ENCODE measurements at regions not wholly inside any gene's neighbourhood (a gene's known extent, or its start where the extent isn't known, plus 50 kb on each side); places are given as distances from the start of the nearest gene placed in this dataset.

DNA sequence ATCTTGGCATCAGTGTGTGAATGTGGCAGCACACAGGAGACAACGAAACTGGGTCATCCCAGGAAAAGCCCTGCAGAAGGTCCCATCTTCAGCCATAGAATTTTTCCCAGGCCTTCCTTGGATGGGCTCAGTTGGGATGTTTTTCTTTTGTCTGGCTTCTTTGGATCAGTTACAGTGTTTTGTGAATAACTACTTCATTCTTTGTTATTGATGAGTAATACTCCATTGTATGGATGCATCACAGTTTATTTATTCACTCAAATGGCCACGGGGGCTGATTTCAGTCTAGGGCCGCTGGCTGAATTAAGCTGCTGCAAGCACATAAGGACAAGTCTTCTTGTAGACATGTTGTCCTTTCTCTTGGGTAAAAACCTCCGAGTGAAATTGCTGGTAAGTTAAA is 81.3 kb upstream of the CD93 start:
- no peak for DNase-seq (ENCODE audit: low spot score)

DNA sequence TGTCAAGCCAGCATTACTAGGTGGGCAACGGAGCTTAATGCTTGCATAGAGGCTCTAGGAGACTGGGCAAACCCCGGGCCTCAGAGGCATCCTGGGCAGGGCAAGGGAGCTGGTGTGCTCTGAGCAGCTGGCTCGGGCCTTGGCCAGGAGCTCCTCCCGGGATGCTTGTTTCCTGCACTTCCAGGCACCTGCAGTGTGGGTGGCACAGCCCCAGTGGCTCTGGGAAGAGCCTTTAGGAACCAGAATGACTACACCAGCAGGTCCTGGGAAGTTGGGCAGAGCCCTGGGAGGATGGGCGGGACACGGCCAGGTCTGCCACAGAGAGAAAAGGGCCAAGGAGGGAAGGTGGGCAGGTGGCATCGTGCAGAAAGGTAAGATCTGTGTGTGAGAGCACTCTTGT is 80.4 kb upstream of the CD93 start:
- no peak for DNase-seq (ENCODE audit: low spot score)

DNA sequence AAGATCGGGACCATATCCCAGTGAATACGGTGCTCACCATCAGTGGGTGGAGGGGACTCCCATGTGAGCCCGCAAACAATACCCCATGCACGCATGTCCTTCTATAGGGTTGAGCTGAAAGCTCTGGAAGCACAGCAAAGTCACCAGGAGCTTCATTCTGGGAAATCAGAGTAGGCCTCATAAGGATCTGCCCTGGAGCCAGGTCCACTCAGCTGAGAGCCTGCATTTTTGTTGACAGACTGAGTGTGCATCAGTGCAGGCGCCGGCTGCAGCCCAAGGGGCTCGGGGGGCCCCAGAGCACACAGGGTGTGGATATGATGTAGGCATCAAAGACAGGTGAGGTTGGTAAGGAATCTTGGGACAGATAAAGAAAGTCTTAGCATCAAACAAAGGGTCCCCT is 79.8 kb upstream of the CD93 start:
- DNase-seq (ENCODE audit: low spot score), result no peak

DNA sequence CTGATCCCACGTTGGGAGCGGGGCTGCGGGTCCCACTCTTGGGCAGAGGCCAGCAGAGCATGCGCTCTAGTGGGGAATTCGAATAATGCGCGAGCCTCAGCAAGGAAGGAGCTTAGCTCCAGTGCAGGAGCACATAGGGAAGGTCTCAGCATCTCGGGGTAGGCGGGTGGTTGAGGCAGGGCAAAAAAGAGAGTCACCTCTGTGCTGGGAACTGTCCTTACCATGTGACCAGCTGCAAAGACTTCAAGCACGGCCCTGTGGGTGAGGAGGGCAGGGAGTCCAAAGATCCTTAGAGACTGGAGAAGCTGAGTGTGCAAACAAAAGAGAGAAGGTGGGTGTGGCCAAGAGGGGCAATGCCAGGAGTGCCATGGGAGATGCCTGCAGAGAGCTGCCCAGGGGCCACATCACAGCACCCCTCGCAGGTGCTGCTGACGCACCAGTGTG is 79.2 kb upstream of the CD93 start:
- no peak for DNase-seq (ENCODE audit: low spot score)

DNA sequence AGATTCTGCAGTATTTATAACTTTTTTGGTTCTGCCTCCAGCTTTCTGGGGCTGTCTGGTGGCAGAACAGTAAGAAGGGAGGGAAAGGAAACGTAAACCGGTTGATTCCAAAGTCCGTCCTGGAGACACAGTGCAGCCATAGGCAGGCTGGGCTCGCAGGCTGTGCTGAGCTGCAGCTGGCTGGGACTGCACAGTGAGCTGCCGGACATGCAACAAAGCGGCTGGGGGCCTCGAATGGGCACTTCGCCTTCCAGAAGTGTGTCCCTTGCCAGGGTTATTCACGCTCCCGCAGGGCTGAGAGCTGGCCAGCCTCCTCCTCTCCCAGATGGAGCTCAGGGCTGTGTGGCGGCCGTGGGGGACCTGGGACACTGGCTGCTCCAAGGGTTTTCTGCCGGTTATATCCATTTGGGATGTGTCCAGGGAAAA is 78.1 kb upstream of the CD93 start:
- no peak for DNase-seq (ENCODE audit: low spot score)

DNA sequence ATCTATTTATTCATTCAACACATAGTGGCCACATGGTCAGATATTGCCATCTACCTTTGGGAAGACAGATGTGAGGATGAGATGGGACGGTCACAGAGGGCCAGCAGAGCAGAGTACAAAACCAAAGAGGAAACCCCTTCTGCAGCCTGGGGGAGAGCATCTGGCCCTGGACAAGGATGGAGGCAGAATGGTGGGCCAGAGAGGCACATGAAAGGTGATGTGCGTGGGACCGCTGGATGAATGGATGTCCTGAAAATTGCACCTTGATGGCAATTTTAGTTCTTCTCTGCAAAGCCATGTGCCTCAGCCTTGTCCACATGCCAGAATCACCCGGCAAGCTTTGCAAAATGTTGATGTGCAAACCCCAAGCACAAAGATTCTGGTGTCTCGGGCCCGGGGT is 77.4 kb upstream of the CD93 start:
- DNase-seq (ENCODE audit: low spot score), result no peak

DNA sequence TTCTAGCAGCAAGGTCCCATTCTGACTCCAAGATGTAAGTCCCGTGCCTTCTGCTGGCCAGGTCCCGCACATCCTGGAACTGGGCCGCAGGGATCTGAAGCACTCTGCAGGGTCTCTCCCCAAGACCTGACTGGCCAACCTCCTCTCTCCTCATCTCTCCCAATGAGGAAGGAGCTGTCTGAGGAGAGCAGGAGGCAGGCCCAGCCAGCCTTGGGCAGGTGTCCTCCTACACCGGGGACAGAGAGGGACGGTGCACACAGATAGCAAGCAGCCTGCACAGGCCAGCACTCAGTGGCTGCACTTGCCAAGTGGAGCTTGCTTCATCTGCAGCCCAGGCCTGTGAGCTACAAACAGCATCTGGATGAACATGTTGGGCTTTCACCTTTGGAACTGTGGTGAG is 76.8 kb upstream of the CD93 start:
- no peak for DNase-seq (ENCODE audit: low spot score)

DNA sequence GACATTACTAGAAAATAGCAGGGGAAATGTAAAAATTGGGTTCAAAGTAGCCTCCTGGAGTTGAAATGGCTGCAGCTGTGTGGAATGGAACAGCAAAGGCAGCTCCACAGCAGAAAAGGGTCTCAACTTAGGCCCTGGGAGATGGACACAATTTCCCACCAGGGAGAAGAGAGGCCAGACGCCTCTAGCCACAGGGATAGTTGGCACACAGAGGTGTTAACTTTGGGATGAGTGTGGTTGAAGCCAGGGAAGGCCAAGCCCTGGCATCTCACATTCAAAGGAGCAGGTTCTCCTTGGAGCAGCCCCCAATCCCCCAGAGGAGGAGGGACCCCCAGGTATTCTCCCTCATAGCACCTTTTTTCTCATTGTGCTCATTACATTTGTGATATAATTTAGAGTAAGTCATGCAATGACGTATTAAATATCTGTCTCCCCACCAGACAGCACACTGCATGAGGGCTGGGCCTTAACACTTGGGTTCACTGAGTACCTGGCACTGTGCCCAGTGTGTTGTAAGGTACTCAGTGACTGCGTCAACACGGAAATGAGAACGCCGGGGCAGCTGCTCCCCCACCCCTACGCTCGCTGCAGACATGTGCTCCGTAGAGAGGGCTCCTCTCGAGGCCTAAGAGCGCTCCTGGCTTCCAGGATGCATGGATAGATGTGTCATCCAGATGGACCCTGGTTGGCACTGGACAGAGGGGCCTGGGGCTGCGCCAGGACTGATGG is 76.0 kb upstream of the CD93 start:
- no peak for DNase-seq (ENCODE audit: low spot score)

DNA sequence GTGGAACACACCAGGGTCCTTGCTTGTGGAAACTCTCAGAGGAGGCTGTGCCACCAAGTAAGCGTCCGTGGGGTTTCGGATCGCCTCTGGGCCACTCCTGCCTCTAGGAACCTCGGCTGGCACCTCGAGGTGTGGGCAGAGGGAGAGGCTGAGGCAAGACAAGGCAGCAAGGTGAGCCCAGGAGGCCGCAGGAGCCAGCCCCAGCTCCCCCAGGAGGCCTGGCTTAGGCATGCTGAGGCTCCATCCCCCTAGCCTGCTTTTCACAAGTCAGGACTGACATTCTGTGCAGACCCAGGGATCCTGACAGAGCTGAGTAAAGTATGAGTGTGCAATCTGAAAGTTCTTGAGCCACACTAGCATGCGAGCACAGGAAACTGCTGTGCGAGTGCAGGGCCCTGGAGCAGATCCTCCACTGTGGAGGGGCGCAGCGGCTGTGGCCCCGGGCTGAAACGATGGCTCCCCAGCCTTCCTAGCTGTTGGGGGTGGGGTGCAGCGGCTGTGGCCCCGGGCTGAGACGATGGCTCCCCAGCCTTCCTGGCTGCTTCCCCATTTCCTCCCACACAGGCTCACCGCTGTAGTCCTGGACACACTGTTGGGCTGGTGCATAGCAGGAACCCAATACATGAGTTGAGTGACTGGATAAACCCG is 75.2 kb upstream of the CD93 start:
- DNase-seq (ENCODE audit: low spot score), result peak; percentile 41

DNA sequence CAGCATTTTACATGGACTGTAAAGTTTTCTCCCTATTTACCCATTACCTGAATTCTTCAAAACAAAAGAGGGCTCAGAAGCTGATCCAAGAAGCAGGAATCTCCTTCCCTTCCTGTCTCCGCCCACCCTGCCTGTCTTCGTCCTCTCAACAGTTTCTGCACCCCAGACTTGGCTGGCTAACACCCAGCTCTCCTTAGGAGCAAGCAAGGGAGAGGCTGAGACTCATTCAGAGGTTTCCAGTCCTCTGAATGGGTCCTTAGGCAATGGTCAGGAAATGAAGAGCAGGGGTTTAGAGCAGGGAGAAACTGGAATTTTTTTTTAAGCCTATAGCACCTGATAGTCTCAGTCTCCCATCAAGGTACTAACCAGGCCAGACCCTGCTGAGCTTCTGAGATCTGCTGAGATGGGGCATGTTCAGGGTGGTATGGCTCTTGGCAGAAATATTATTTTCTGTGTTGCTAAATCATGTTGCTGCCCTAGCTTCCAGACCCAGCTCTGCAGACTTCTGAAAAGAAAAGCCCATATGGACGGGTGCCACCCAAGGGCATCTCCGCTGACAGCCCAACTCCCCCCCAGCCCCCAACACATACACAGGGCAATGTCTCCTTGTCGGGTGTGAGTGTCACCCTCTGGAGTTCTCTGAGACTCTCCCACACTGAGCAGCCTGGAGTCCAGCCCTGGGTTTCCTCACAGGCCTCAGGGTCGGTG is 74.6 kb upstream of the CD93 start:
- no peak for DNase-seq (ENCODE audit: low spot score)

DNA sequence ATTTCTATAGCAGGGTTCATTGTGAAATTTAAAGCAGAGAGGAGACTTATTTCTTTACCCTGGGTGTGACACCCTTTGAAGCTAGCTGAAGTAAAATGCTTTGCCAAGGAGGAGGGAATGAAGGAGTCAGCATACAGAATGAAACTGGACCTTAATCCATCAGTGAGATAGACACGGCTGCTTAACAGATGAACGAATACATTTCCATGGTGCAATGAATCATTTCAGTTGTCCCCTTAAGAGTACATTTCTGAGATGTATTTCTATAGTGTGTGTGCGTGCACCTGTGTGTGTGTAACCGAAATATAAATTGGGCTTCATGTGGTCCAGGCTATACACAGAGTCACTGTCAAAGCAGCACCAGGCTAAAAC is 73.8 kb upstream of the CD93 start:
- DNase-seq (ENCODE audit: low spot score), result no peak

DNA sequence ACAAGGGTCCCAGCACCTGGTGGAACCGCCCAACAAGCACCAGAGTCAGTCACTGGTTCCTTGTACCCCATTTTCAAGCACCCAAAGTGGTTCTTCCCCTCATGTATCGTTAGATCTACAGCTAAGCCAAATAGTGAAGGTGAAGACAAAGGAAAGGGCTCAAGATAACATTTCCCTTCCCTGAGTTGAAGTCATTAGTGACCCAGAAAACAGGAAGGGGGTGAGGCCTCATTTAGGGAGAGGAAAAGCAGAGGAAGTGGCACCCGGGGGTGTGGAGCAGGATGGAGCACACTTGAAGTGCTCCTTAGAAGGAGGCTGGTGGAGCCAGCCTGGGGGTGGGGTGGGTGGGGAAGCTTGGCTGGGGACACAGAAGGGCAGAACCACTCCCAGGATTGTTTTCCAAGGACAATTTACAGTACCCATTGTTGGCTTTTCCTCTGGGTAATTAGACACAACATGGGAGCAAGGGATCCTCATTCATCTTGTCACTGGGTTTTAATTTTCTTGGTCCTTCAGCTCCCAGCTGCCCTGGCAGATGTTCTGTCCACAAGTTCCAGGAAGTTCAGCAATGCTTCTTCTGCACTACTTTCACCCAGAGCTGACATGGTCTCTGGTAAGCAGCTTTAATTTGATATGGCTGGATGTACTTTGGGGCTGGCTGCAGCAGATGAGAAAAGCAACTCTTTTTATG is 73.3 kb upstream of the CD93 start:
- no peak for DNase-seq (ENCODE audit: low spot score)

DNA sequence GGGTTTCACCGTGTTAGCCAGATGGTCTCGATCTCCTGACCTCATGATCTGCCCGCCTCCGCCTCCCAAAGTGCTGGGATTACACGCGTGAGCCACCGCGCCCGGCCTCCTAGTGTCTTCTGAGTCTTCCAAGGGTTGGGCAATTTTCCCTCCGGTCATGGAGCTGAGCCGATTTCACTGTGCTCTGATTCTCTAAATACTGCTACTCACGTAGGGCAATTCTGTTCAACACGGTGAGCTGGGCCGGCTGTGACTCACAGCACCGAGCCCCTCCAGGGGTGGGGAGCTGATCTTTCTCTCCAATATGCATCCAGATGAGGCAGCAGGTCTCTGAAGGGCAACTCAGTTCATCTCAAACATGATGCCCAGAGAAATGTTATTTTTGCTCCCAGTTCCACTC is 71.6 kb upstream of the CD93 start:
- no peak for DNase-seq (ENCODE audit: low spot score)

DNA sequence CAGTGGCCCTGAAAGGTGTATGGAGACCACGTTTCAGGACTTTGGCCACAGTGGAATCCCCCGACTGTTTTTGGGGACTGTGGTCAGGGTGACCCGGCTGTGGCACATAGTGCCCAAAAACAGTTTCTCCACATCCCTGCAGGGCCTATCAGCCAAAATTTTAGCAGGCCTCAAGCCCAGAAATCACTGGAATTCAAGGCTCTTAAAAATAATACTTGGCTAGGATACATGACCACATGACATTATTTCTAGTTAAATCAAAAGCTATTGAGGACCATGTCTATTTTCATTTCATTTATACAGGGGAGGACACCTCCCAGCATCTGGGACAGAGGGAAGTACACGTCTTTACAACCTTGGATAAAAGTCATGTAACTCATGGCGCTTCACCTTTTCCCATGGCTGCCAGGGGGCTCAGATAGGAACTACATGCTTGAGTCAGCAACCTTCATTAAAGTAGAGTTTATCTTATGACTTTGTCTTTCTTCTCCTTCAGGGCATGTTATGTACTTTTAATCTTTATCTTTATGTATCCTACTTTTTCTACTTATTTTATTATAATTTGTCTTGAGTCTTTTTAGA is 70.8 kb upstream of the CD93 start:
- no peak for DNase-seq (ENCODE audit: low spot score)

DNA sequence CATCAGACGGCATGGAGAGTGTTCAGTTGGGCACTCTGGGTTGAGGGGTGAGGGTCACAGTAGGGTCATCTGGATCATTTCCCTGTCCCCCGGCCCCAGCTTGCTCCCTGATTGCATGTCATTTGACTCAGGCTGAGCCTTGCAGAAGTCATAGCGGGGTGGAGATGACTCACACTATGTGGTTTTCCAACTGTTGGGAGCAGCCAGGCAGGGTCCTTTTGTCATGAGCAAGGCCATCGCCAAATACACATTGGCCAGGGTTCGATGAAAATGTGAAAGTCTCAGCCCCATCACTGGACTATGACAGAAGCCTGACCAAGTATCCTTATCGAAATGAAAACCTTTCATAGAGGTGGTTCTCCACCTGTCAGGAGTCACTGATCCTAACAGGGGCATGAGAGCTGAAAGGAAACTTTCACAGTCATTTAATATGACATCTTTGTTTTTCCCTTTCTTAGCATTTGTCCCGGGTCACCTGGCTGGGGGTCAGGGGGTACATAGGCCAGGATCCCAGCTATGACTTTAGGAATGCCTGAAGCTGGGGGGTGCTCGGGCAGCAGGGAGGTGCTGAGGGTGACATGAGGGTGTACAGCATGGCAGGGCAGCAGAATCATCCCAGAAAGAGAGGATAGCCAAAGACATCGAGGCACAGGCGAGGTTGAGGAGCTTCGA is 70.2 kb upstream of the CD93 start:
- DNase-seq (ENCODE audit: low spot score), result peak; percentile 83

DNA sequence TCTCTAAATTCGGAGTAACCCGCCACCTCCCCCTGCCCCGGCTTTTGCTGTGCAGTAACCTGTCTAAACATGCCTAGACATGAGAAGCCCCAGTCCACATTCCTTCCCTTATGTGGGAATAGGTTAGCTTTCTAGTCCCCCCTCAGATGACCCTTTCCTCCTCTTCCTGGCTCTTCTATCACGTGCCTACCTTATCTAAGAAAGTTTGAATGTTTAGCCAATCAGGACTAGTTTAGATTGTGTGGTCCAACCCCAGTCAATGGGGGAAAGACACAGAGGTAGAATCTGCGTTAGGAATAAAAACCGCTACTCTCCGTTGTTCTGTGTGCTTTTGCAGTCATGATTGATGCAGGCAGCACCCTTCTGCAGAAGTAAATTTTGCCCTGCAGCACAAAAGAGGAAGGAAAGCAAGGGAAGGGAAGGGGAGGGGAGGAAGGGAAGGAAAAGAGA is 69.0 kb upstream of the CD93 start:
- no peak for DNase-seq (ENCODE audit: low spot score)

DNA sequence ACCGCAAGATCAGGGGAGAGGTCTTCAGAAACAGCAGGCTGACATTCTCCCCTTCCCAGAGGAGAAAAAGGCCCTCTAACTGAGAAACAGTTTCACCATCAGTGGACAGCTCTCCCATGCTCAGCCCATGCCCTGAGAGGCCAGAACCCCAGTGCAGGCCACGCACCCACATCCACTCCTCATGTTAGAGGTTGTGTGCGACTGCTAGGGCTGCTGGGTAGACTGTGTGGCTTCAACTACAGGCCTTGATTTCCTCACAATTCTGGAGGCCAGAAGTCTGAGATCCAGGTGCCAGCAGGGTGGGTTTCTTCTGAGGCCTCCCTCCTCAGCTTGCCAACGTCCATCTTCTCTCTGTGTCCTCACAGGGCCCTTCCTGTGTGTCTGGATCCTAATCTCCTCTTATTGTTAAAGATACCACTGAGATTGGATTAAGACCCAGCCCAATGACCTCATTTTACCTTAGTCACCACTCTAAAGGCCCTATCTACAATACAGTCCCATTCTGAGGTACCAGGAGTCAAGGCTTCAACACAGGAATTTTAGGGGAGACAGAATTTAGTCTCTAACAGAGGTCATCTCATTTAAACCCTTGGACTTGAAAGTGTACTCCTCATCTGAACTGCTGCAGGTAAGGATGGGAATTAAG is 67.7 kb upstream of the CD93 start:
- no peak for DNase-seq (ENCODE audit: low spot score)

DNA sequence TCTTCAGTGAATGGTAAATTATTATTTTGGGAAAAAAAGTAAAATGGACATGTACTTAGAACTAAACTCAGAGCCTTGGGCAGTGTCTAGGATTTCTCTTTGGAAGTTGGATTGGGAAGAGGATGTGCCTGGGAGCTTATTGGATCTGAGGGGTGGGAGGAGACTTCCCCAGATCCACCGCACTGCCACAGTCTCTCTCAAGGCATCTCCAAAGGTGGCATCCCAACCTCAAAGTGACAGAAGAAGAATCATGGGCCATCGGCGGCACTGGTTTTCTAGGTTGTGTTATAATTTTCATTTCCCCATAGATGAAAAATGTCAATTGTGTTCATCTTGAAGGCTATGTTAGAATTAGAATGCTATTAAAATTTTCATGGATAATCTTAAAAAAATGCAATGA is 66.8 kb upstream of the CD93 start:
- no peak for DNase-seq (ENCODE audit: low spot score)

DNA sequence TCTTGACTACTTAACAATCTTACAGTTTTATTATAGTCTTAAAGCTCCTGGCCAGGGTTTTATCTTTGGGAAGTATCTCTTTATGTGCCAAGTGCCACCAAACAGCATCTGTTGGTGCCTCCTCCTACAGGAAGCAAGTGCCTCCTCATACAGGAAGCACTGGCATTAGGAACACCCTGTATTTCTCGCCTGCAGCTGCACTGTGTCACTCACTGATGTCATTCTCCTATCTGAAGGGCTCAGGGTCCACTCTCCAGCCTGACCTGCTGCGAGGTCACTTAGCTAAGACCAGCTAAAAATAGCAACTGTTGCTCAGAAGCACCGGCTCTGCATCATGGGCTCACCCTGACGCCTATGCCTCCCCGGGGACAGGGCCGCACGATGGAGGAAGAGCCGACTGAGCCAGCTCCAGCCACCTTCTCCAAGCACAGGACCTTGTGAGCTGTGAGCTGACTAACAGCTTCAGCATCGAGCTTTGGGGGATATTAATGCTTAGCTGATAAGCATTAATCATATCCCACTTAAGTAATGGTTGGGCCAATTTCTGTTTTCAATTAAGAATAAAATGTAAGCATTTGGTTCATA is 66.3 kb upstream of the CD93 start:
- DNase-seq (ENCODE audit: low spot score), result peak; percentile 92

DNA sequence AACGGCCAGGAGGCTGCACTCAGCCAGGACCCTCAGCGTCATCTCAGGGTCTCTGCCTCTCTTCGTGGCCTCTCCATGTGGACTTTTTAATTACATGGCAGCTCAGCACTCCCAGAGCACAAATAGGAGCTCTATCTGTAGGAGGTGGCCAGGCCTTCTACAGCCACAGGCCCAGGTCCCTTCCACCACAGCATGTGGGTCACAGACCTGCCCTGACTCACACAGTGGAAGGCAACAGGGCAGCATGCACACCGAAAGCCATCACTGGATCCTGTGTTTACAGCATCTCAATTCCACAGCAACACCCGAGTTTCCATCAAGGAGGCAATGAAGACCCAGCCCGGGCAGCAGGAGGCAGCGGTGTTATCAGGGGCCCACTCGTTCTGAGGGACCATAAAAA is 65.8 kb upstream of the CD93 start:
- DNase-seq (ENCODE audit: low spot score), result peak; percentile 43
